ENCODE measurements at regions not wholly inside any gene's neighbourhood (a gene's known extent, or its start where the extent isn't known, plus 50 kb on each side); places are given as distances from the start of the nearest gene placed in this dataset.
"Not testable (repeated sequence)": the region's sequence is repeated elsewhere in the genome, so short reads cannot be mapped to it uniquely, and the experiment has no call there.

- not testable (repeated sequence) for DNase-seq (ENCODE audit: low read depth in 2 of 2)
Observed at GRCh38 chr4:11054937-11055336, 370.4 kb upstream of the CLNK start.

DNA sequence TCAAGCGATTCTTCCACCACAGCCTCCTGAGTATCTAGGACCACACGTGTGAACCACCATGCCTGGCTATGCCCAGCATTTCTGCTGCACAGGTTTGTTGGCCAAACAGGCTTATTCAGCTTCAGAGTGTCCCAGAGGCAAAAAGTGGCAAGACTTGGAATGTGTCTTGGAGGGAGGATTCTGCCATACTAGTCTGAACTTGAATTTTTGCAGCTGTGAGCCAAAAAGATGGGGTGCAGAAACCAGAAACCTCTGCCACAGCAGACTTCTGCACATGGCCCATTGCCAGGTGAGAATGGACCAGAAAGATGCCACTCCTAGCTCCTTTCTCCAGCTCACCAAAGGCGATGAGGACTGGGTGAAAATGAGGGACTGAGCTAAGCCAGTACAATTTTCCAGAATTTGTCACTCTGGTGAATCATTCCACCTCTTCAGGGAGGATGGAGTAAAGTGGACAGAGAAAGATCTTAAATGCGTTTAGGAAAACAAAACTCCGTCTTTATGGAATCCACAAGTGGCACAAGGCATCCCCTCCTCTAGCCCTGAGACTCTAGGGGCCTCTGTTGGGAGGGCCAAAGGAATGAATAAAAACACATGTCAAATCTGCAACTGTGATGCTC, 369.1 kb upstream of the CLNK start:
- no peak for DNase-seq (ENCODE audit: low read depth in 2 of 2)

- DNase-seq (ENCODE audit: low read depth in 2 of 2): no peak
Observed at GRCh38 chr4:11051181-11051580, 366.6 kb upstream of the CLNK start.

- no peak for DNase-seq (ENCODE audit: low read depth in 2 of 2)
Observed at GRCh38 chr4:11050766-11051165, 366.2 kb upstream of the CLNK start.

GRCh38 chr4:11049001-11049400, 364.4 kb upstream of the CLNK start:
- DNase-seq (ENCODE audit: low read depth in 2 of 2): no peak

DNA sequence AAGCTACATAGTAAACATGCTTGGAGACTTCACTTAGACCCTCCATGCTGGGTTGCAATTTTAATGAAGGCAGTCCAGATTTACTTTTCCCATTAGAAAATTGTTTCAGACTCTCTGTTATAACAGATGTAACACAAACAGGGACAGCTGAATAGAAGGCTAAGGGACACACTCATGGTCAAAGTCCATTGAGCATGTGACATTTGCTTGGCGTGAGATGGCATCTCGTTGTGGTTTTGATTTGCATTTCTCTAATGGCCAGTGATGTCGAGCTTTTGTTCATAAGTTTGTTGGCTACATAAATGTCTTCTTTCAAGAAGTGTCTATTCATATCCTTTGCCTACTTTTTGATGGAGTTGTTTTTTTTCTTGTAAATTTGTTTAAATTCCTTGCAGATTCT, 358.2 kb upstream of the CLNK start:
- no peak for DNase-seq (ENCODE audit: low read depth in 2 of 2)

DNA sequence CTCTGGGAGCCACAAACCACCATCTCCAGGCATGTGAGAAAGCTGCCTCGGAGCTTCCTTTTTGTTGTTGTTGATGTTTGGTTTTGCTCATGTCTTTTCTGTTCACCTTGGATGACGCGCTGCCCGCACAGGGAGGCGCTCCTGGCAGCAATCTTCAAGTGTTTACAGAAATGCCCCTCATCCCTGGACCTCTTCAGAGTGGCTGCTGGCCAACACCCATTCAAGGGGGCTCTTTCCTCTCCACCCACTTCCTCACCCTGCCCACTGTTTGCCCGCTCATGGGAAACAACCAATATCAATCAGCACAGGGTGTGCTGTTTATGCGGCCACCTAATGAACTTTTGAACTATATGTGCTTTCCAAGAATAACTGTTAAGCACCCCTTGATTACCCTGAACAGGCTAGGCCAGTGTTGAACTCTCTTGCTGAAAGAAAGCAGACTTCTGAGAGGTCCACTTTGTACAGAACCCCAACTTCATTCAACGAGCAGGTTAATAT, 355.1 kb upstream of the CLNK start:
- no peak for DNase-seq (ENCODE audit: low read depth in 2 of 2)

DNA sequence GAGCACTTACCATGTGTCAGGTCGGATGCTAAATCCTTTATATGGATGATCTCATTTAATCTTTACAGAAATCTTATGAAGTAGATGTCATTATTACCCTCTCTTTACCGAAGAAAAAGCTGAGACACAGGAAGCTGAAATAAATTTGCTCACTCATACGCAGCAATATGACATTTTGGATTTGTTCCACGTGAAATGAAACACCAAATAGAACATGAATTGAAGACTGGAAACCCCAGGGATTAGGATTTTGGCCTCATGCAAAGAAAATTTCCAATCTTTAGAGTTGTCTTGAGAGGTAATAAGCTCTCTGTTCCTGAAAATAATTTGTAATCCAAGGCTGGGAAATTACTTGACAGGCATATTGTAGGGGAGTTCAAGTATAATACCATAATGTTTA, 354.4 kb upstream of the CLNK start:
- peak in 1 of 2 experiments; percentile 1 for DNase-seq (ENCODE audit: low read depth in 2 of 2)

DNA sequence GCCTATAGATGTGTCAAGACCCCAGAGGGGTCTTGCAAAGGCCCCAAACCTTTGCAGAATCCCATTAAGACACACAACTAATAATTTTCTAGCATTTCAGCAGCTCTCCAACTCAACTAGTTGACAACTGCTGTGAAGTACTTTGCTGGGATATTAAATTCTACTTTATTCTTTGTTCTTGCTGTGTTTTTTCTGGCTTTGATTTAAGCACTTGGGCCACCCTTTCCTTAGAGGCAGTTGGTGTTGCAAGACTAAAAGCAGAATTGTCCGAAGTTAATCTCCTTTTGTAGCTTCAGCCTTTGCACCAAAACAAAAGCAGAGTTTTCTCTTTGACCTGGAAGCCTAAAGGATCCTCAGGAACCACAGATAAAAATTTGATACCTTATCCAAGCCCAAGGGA, 353.1 kb upstream of the CLNK start:
- DNase-seq (ENCODE audit: low read depth in 2 of 2): no peak

DNA sequence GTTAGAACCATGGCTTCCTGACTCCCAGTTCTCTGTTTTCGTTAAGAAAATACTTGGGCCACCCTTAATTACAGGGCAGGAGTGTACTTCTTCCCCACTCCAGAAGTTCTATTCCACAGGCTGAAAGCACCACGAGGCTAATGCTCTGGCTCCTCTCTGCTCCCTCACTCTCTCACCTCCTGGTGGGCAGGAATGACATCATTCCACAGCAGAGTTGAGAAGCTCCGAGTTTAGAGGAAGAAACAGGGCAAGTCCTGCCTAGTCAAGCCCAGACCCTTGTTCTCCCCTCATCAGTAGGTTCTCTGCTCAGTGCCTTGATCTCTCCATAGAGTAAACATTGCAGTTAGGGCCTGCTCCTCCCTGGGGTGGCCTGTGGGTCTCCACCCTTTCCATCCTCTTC, 343.8 kb upstream of the CLNK start:
- DNase-seq (ENCODE audit: low read depth in 2 of 2): no peak

- no peak for DNase-seq (ENCODE audit: low read depth in 2 of 2)
Observed at GRCh38 chr4:11021333-11021732, 336.8 kb upstream of the CLNK start.

DNA sequence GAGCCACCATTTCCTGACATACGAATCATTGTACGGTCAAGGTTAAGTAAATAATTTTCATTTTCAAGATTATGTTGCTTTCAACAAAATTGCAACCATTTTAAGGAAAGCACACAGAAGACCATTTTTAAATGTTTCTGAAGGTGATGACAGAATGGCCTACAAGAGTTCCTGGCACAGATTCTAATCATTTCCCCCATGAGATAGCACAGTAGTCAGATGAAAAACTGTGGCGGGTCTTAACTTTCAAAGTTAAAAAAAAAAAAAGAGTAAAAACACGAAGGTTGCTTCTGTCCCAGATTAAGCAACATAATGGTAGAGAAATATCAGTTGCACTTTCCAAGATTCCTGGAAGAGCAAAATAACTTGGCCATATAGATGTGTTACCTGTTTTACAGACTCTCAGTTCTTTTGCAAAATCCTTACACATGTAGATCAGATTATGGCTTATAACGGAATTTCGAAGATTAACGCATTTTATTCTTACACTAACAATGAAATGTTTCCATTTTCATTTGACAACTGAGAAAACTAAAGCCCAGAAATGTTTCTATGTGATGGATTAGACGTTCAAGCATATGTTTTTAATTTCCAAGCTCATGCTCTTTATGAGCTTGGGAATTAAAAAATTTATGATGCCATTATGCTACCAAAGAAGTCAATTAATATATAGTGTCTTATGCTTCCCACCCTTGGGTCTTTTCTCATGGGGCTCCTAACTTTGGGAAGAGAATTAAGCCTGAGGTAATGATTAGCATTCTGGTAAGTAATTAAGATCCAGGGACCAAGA, 335.1 kb upstream of the CLNK start:
- DNase-seq (ENCODE audit: low read depth in 2 of 2): no peak

DNA sequence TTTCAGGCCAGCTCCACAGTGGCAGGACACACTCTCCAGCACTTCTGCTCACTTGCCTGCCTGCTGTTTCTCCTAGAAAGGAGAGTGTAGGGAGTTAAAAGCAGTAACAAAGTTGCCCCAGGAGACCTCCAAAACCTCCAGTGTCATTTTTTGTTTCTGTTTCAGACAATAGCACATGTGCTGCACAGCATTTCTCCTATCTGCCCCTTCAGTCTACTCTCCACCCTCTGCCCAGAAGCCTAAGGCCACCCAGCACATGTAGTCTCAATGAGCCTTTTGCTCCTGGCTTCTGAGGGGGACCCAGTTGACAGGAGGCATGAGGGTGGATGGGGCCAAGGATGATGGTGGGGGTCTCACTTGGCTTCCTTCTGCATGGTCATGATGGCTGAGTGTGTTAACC, 329.6 kb upstream of the CLNK start:
- DNase-seq (ENCODE audit: low read depth in 2 of 2): no peak

DNA sequence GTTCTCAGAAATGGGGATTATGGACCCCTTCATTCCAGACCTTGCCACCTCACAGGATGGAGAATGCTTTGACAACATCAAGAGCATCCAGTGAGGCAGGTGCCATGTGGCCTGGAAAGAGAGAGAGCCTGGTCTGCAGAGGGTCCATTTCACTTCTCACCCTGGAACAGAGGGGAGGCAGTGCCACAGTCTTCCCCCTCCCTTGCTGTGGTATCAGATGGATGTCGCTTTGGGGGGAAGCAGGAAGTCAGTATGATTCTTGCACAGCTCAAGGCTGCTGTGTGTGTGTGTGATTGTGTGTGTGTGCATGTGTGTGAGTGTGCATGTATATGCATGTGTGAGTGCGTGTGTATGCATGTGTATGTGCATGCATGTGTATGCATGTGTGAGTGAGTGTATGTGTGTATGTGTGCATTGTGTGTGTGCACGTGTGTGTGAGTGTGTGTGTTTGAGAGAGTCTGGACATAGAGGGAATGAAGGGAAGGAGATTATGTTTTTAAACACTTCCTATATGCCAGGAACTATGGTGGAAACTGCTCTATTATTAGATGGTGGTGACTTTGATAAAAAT, 328.6 kb upstream of the CLNK start:
- DNase-seq (ENCODE audit: low read depth in 2 of 2): no peak

GRCh38 chr4:11011249-11011648, 326.7 kb upstream of the CLNK start:
- DNase-seq (ENCODE audit: low read depth in 2 of 2): no peak

GRCh38 chr4:11010624-11011023, 326.1 kb upstream of the CLNK start:
- DNase-seq (ENCODE audit: low read depth in 2 of 2): no peak

DNA sequence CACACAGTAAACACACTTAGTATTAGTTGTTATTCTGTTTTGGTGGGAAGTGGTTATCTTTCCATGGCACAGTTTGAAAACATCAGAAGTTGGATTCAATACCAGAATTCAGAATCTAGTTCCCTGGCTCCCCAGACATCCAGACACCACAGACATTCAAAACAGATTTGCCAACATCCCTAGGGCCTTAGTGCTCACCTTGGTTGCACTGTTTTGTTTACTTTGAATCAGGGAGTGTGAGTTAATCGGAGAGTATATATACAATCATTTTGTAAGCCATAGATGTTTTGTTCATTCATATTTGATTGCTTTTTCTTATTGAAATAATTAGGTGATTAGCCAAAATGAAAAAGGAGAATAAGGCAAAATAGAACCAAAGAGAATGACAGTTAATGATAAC, 324.7 kb upstream of the CLNK start:
- DNase-seq (ENCODE audit: low read depth in 2 of 2): no peak

- no peak for DNase-seq (ENCODE audit: low read depth in 2 of 2)
Observed at GRCh38 chr4:11005300-11005699, 320.7 kb upstream of the CLNK start.

GRCh38 chr4:11004818-11005217, 320.2 kb upstream of the CLNK start:
- DNase-seq (ENCODE audit: low read depth in 2 of 2): no peak

GRCh38 chr4:11002961-11003360, 318.4 kb upstream of the CLNK start:
- no peak for DNase-seq (ENCODE audit: low read depth in 2 of 2)

- no peak for DNase-seq (ENCODE audit: low read depth in 2 of 2)
Observed at GRCh38 chr4:10998846-10999245, 314.3 kb upstream of the CLNK start.

GRCh38 chr4:10984815-10985214, 300.2 kb upstream of the CLNK start:
- no peak for DNase-seq (ENCODE audit: low read depth in 2 of 2)
